Tibial nerve (tissue), 4 donors: ENCODE measurements at regions not wholly inside any gene's neighbourhood (a gene's known extent, or its start where the extent isn't known, plus 50 kb on each side); places are given as distances from the start of the nearest gene placed in this dataset.

Experiments used
- DNase-seq, 2 donors: peaks; one replicate each; pipeline ENCODE4 v3.0.0-alpha.2; 2019; ENCODE audit warnings: low spot score in 2 of 2
- H3K27ac ChIP-seq, 4 donors: fragments of 200-600 bp; sonication (generic) in 3 of 4; one replicate each; pipeline ENCODE4 v1.5.1; 2017 to 2019; ENCODE audit warnings: mild to moderate bottlenecking in 1 of 4
- H3K27me3 ChIP-seq, 2 donors: fragments of 200-600 bp; sonication (generic) in 1 of 2; one replicate each; pipeline versions ENCODE4 v1.5.1 to v1.6.0; 2017 to 2019
- H3K36me3 ChIP-seq, 3 donors: fragments of 200-600 bp; sonication (generic); one replicate each; pipeline ENCODE4 v1.5.1; 2018 to 2019
- H3K4me1 ChIP-seq, 4 donors: fragments of 200-600 bp; sonication (generic) in 3 of 4; one replicate each; pipeline ENCODE4 v1.5.1; 2017 to 2019
- H3K4me3 ChIP-seq, 4 donors: fragments of 200-600 bp; sonication (generic) in 3 of 4; one replicate each; pipeline ENCODE4 v1.5.1; 2017 to 2019; ENCODE audit warnings: mild to moderate bottlenecking in 1 of 4, moderate library complexity in 1 of 4
- H3K9me3 ChIP-seq, 4 donors: fragments of 200-600 bp; sonication (generic) in 3 of 4; one replicate each; pipeline ENCODE4 v1.5.1; 2017 to 2019
- CTCF ChIP-seq, 5 experiments: fragments of 200-600 bp in 3 of 5; fragments of 450-650 bp in 2 of 5; sonication (generic) in 3 of 5; IDR thresholded peaks; one replicate each; pipeline ENCODE4 v1.5.1; 2016 to 2019; ENCODE audit warnings: antibody characterized with exemption in 5 of 5, mild to moderate bottlenecking in 3 of 5, moderate library complexity in 2 of 5
- EP300 ChIP-seq, 2 donors: sonication (generic); formaldehyde crosslinking; IDR thresholded peaks; one replicate each; pipeline ENCODE4 v1.6.1; 2017; ENCODE audit warnings: antibody characterized with exemption in 2 of 2, mild to moderate bottlenecking in 1 of 2
- POLR2A ChIP-seq, 2 donors: fragments of 450-650 bp; IDR thresholded peaks; one replicate each; pipeline ENCODE4 v1.6.1; 2017; ENCODE audit warnings: antibody characterized with exemption in 2 of 2, mild to moderate bottlenecking in 2 of 2, moderate library complexity in 2 of 2
- WGBS, 2 donors: methylation state at CpG; one replicate each; pipeline ENCODE4 v1.1.5; 2018; 5-methylcytosine and 5-hydroxymethylcytosine counted together

- Histone ChIP-seq H3K36me3 (no peaks in the 10 kb centered on the region), H3K4me1 (no peaks in the 10 kb centered on the region), H3K27ac (no peak overlapping the region), H3K27me3 (no peaks in the 10 kb centered on the region), H3K4me3 (no peak overlapping the region), H3K9me3 (no peaks in the 10 kb centered on the region)
- TF ChIP-seq CTCF (IDR thresholded peaks at IDR 0.05) (no peak), POLR2A (IDR thresholded peaks at IDR 0.05) (no peak), EP300 (IDR thresholded peaks at IDR 0.05) (no peak)
- DNase-seq: no peak
- WGBS, 2 donors: 67 to 79% methylated on average over 1 of the region's 1 CpG
Measured at GRCh38 chrX:20656721-20657120, 390.0 kb upstream of the RPS6KA3 start.

DNA sequence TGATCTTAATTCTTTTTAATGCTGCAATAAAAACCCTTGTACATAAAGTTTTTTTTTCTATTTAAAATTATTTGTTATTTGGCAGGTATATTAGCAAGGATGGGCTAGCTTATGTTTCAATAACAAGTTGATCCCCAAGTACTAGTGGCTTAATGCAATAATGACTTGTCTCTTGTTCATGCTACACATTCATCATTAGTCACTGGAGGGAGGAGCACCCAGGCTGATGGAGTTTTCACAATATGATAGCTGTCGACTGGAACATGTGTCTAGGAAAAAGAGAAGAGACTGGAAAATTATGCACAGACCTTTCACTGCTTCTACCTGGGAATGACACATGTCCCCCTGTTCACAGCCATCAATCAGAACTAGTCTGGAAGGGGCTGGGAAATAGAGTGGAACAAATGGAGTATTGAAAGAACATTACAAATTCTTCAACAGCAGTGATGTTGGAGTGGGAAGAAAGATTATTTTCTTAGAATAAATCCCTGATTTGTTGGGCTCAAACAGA, 387.9 kb upstream of the RPS6KA3 start:
- no peaks in the 10 kb centered on the region for H3K27me3 ChIP-seq
- no peak overlapping the region for H3K27ac ChIP-seq
- H3K9me3 ChIP-seq: no peaks in the 10 kb centered on the region
- H3K36me3 ChIP-seq: no peaks in the 10 kb centered on the region
- no peaks in the 10 kb centered on the region for H3K4me1 ChIP-seq
- WGBS, 2 donors: 67 to 80% methylated on average over 1 of the region's 1 CpG
- no peak for TF ChIP-seq POLR2A (IDR thresholded peaks at IDR 0.05)
- no peak overlapping the region for H3K4me3 ChIP-seq
- DNase-seq: no peak

DNA sequence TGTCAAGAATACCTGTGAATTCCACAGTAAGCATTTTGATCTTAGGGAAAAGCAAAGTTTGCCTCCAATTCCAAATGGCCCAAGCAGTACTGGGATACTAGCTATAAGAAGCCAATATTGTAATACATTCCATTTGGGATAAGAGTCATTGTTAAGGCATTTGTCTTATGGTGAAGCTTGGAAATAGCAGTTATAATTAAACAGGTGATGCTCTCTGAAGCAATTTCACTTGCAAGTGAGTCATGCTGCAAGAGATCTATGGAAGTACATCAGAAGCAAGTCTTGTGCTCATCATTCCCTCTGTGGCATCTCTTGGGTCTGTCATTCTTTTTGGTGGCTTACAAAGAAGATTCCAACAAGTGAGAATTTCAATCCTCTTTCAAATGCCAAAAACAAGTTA, 386.4 kb upstream of the RPS6KA3 start:
- H3K27me3 ChIP-seq: no peaks in the 10 kb centered on the region
- no peak for DNase-seq
- no peak overlapping the region for H3K27ac ChIP-seq
- H3K4me3 ChIP-seq: no peak overlapping the region
- no peaks in the 10 kb centered on the region for H3K36me3 ChIP-seq
- TF ChIP-seq POLR2A (IDR thresholded peaks at IDR 0.05) (no peak), CTCF (IDR thresholded peaks at IDR 0.05) (no peak), EP300 (IDR thresholded peaks at IDR 0.05) (no peak)
- no peaks in the 10 kb centered on the region for H3K4me1 ChIP-seq
- H3K9me3 ChIP-seq: no peaks in the 10 kb centered on the region

DNA sequence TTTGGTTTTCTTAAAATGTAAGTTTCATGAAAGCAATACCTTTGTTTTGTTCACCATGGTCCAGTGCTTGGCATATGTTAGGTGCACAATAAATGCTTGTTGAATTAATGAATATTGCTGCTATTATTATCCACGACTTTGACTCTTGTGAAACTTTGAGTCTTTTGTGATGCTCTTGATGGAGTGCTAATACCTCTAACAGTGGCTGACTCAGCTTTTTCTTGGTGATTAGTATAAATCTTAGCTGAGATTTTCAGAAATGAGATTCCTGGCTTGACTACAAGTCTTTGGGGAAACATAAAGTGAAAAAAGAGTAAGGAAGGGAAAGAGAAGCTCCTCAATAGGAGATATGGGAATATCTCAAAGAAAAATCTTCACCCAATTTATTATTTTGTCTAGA, 375.2 kb upstream of the RPS6KA3 start:
- H3K4me3 ChIP-seq: no peak overlapping the region
- WGBS, 2 donors: 41 to 50% methylated on average over 1 of the region's 1 CpG
- no peak for DNase-seq
- TF ChIP-seq EP300 (IDR thresholded peaks at IDR 0.05) (no peak), CTCF (IDR thresholded peaks at IDR 0.05) (no peak), POLR2A (IDR thresholded peaks at IDR 0.05) (no peak)
- no peaks in the 10 kb centered on the region for H3K4me1 ChIP-seq
- H3K27ac ChIP-seq: no peak overlapping the region
- H3K36me3 ChIP-seq: no peaks in the 10 kb centered on the region
- no peaks in the 10 kb centered on the region for H3K9me3 ChIP-seq
- no peaks in the 10 kb centered on the region for H3K27me3 ChIP-seq

DNA sequence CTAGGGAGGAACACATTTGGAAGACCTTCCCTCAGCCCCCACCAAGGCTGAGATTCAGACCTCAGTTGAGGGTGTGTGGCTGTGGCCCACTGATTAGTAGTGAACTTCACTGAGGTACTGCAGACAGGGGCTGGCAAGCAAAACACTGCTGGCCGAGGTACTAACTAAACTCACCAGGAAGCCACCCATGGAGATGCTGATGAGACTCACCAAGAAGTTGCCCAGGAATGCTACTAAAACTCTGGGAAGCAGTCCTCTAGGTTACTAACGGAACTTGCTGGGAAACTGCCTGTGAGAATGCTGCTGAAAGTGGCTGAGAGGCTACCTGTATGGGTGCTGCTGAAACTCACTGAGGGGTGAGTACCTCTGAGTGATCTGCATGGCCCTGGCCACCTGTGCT, 372.4 kb upstream of the RPS6KA3 start:
- DNase-seq: no peak
- Histone ChIP-seq H3K27ac (no peak overlapping the region), H3K36me3 (no peaks in the 10 kb centered on the region), H3K4me3 (no peak overlapping the region), H3K9me3 (no peaks in the 10 kb centered on the region), H3K4me1 (no peaks in the 10 kb centered on the region), H3K27me3 (peaks cover 0 to 3% of the 10 kb centered on the region in 2 donors)
- TF ChIP-seq CTCF (IDR thresholded peaks at IDR 0.05) (no peak), POLR2A (IDR thresholded peaks at IDR 0.05) (no peak), EP300 (IDR thresholded peaks at IDR 0.05) (no peak)
- 26 to 50% methylated on average over 1 to 2 of the region's 2 CpGs for WGBS, 2 donors

DNA sequence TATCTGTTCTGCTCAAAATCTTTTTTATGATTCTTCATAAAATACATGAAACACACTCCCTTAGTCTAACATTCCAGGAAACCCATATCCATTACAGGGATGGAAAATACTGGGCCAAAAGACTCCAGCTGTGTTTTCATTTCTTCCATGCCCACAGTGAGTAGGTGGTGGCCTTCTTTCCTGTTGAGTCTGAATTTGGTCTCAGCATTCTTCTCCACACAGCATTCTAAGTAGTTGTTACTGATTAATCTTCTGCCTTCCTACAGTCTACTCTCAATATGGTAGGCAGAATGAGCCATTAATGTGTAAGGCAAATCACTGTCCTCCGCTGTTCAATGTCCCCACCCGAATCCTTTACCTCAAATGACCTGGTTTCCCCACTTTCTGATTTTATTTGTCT, 370.6 kb upstream of the RPS6KA3 start:
- Histone ChIP-seq H3K27ac (no peak overlapping the region), H3K4me3 (no peak overlapping the region), H3K4me1 (no peaks in the 10 kb centered on the region), H3K27me3 (peaks cover 0 to 3% of the 10 kb centered on the region in 2 donors), H3K9me3 (no peaks in the 10 kb centered on the region), H3K36me3 (no peaks in the 10 kb centered on the region)
- 88 to 93% methylated on average over 2 of the region's 2 CpGs for WGBS, 2 donors
- TF ChIP-seq CTCF (IDR thresholded peaks at IDR 0.05) (no peak), EP300 (IDR thresholded peaks at IDR 0.05) (no peak), POLR2A (IDR thresholded peaks at IDR 0.05) (no peak)
- DNase-seq: no peak
